HAP-1 (cell line): ENCODE measurements at regions not wholly inside any gene's neighbourhood (a gene's known extent, or its start where the extent isn't known, plus 50 kb on each side); places are given as distances from the start of the nearest gene placed in this dataset.

Experiments
- DNase-seq, 2 experiments: peaks; one replicate each; pipeline ENCODE4 v3.0.0-alpha.2; 2016 to 2020; ENCODE audit warnings: low spot score in 2 of 2
- H3K27me3 ChIP-seq: fragments of 250-450 bp; sonication (Bioruptor Pico); 2 replicates; pipeline ENCODE4 v1.5.1; 2020; ENCODE audit warnings: low read depth, mild to moderate bottlenecking, moderate library complexity
- H3K36me3 ChIP-seq: fragments of 250-450 bp; sonication (Bioruptor Pico); replicated peaks from 2 replicates; pipeline ENCODE4 v1.5.1; 2020; ENCODE audit warnings: mild to moderate bottlenecking
- H3K4me1 ChIP-seq: fragments of 250-450 bp; sonication (Bioruptor Pico); 2 replicates; pipeline ENCODE4 v1.5.1; 2020; ENCODE audit warnings: mild to moderate bottlenecking
- H3K4me3 ChIP-seq: fragments of 250-450 bp; sonication (Bioruptor Pico); 2 replicates; pipeline ENCODE4 v1.5.1; 2020; ENCODE audit warnings: mild to moderate bottlenecking, moderate library complexity
- H3K9me3 ChIP-seq: fragments of 250-450 bp; sonication (Bioruptor Pico); 2 replicates; pipeline ENCODE4 v1.5.1; 2020; ENCODE audit warnings: mild to moderate bottlenecking, moderate library complexity
- in situ Hi-C: fragments of 300-500 bp; cut with MboI; formaldehyde crosslinking; loops from 3 replicates; pipeline ENCODE4 v1.14.3; 2020; ENCODE audit warnings: low sequenced_read_pairs, inconsistent platforms, mixed read lengths

DNA sequence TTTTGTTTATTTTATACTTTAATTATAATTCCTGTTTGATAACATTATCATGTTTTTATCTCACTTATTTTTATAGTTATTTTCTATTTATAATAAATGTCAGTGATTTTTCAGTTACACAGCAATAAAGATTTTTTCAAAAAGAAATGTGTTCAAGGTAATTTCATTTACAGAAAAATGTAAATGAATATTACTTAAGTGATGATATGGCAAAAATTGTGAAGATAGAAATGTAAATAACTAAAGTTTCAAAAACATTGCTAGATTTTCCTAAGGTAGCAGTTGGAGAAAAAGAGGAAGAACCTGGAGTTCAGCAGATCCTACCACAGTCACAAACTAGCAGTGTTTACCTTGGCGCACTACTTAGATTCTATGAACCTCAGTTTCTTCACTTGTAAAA, 202.6 kb downstream of the RFPL4B start:
- no peaks in the 10 kb centered on the region for H3K36me3 ChIP-seq
- H3K4me3 ChIP-seq: no peak overlapping the region
- H3K27me3 ChIP-seq: no peaks in the 10 kb centered on the region
- no peaks in the 10 kb centered on the region for H3K4me1 ChIP-seq
- no peak for DNase-seq
- H3K9me3 ChIP-seq: no peaks in the 10 kb centered on the region
- in situ Hi-C loops: no loop called here

DNA sequence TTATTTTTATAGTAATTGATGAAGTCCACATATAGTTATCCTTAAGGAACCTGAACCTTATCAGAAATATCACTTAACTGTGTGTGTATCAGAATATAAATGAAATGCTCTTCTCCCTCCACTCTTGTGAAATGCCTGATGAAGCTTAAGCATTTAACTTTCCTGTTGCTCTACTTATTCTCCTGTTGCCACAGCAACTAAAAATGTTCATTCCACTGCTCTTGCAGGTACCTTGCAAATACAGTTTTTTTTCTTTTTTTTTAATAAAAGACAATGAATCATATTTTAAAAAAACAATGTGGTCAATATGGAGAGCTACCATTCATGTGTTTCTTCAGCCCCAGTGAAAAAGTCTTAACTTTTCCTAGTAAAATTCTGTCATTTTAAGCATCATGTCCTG, 210.3 kb downstream of the RFPL4B start:
- Histone ChIP-seq H3K36me3 (no peaks in the 10 kb centered on the region), H3K27me3 (no peaks in the 10 kb centered on the region), H3K4me1 (no peaks in the 10 kb centered on the region), H3K4me3 (no peak overlapping the region), H3K9me3 (no peaks in the 10 kb centered on the region)
- in situ Hi-C loops: no loop called here
- no peak for DNase-seq

DNA sequence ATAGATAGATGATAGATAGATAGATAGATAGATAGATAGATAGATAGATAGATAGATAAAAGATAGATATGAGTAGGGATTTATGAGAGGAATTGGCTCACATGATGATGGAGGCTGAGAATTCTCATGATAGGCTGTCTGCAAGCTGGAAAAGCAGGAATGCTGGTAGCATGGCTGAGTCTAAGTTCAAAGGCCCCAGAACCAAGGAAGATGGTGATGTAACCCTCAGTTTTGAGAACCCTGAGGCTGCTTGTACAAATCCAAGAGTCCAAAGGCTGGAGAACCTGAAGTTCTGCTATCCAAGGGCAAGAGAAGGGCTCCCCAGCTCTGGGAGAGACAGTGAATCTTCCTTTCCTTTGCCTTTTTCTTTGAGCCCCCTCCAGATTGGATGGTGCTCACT, 210.8 kb downstream of the RFPL4B start:
- no peak for DNase-seq
- Histone ChIP-seq H3K9me3 (no peaks in the 10 kb centered on the region), H3K36me3 (no peaks in the 10 kb centered on the region), H3K4me1 (peaks cover 2% of the 10 kb centered on the region), H3K4me3 (no peak overlapping the region), H3K27me3 (no peaks in the 10 kb centered on the region)
- in situ Hi-C loops: no loop called here

DNA sequence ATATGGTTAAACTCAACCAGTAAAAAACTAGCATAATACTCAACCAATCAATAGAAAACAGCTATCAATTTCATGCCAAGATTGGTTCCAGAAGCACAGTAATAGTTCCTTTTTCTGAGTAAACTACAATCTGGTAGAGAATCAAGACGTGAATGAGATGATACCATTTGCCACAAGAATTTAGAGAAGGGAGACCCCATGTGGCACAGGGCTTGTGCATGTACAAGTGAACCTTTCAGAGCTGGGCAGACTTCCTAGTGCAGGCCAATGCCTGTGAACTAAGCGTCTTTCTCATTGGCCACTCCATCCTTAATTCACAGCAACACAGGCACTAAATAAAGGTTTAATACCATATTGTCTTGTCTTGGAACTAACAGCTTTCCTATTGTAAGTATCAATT, 213.5 kb downstream of the RFPL4B start:
- Histone ChIP-seq H3K9me3 (no peaks in the 10 kb centered on the region), H3K36me3 (no peaks in the 10 kb centered on the region), H3K4me3 (no peak overlapping the region), H3K4me1 (peaks cover 11% of the 10 kb centered on the region), H3K27me3 (no peaks in the 10 kb centered on the region)
- peak in 1 of 2 experiments; percentile 18 for DNase-seq
- in situ Hi-C loops: no loop called here

DNA sequence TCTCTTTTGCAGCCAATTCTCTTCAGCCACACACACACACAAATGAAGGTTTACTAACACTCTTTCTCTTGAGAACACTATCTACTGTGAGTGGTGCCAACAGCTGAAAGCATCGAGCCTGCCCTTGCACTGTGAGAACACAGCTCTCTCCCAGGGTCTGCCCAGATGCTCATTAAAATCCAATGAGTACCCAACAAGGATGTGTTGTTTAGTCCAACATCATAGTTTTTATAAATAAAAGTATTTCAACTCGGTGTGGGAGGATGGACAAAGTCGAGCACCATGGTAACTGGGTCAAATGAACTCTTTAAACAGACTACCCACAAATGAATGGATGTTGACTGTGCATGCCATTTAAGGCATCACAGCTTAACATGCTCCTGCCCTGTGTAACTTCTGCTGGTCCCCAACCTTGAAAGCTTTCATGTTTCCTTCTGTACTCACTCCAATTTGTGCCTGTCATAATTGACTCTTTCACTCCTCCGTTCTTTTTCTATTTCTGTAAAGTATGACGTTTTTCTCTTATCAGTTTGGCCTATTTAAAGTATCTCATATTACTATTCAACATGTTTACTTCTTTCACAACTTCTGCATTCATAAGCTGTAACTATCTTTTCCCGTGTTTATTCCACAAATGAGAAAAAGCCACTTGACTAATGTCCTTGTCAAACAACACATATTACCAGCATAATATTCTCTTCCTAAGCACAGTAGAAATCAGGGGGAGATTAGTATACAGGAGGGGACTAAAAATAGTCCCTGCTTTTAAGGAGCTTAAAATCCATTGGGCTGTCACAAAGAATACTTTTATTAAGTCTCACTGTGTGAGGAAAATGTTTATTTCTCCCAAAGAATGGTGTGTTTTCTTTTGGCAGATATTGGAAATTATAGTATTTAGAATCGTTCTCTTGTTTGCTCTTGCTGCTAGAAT, 215.4 kb downstream of the RFPL4B start:
- in situ Hi-C loops: no loop called here

DNA sequence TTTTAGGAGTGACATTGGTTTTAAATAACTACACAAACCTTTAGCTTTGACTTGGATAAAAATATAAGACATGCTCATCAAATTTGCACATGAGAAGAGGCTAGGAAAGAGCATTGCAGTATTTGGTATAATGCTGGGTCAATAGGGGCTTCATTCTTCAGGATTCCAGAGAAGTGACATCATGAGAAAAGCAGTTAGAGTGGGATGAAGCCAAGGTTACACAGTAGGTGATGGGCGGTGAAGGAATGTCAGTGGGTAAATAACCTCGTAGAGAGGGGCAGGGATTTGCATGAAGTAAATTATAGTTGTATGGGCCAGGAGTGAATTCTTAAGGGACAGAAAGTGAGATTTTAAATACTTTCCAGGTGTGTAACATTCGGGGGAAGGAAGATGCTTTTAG, 216.2 kb downstream of the RFPL4B start:
- H3K9me3 ChIP-seq: no peaks in the 10 kb centered on the region
- no peaks in the 10 kb centered on the region for H3K36me3 ChIP-seq
- no peaks in the 10 kb centered on the region for H3K27me3 ChIP-seq
- no peak overlapping the region for H3K4me3 ChIP-seq
- in situ Hi-C loops: no loop called here
- peak; percentile 30 to 64 for DNase-seq
- H3K4me1 ChIP-seq: peaks cover 11% of the 10 kb centered on the region

More for the DNA sequence above, 215.4 kb downstream of the RFPL4B start:
- H3K36me3 ChIP-seq: no peaks in the 10 kb centered on the region
- H3K4me3 ChIP-seq: no peak overlapping the region
- no peaks in the 10 kb centered on the region for H3K27me3 ChIP-seq
- DNase-seq: no peak
- H3K4me1 ChIP-seq: peaks cover 11% of the 10 kb centered on the region
- no peaks in the 10 kb centered on the region for H3K9me3 ChIP-seq

DNA sequence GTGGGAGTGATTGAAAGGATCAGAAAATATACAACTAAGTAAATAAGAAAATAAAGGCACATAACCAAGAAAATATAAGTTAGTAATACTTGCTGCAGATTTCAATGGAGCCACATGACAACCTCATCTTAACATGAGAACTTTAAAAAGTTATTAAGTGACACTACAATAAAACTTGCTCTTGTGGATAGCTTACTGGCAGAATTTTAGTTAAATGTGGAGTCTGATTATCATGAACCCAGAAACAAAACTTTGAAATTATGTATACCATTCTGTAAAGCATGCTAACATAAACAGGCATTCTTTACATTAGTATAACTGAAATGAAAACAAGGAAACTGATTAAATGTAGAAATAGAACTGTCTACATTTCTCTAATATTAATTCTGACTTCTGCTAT, 220.9 kb downstream of the RFPL4B start:
- no peak overlapping the region for H3K4me3 ChIP-seq
- H3K9me3 ChIP-seq: no peaks in the 10 kb centered on the region
- H3K36me3 ChIP-seq: no peaks in the 10 kb centered on the region
- H3K4me1 ChIP-seq: peaks cover 13% of the 10 kb centered on the region
- no peak for DNase-seq
- no peaks in the 10 kb centered on the region for H3K27me3 ChIP-seq
- in situ Hi-C loops: no loop called here

DNA sequence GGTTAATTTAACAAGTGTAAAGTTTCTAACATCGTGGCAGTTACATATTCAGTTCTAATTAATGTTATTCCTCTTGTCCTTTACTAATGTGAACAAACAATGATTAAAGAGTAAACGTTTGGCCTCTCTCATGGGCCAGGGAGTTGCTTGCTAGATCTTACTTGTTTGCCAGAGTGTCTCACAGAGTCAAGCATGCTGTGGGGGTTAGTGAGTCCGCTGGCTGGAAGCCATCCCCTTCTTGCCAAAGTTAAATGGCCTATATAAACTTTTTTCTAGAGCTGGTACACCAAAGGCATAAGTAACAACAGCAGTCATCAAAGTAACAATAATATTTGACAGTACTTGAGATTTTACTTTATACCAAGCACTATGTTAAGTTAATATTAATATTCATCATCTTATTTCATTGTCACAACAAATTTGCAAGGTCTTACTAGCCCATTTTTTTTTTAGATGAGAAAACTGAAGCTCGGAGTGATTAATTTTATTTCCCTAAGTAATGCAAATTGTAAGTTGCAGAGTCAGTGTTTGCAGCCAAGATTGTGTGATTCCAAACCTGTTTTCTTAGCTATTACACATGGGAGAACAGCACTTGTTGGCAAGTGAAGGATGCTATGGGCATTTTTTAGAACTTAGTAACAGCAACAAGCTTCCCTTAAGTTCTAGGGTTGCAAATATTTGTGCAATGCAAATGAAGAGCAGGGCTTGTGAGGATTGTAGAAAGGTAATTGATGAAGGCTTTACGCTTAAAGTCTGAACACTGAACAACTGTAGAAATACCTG, 224.5 kb downstream of the RFPL4B start:
- Histone ChIP-seq H3K4me3 (no peak overlapping the region), H3K9me3 (no peaks in the 10 kb centered on the region), H3K4me1 (peaks cover 4% of the 10 kb centered on the region), H3K36me3 (no peaks in the 10 kb centered on the region), H3K27me3 (no peaks in the 10 kb centered on the region)
- no peak for DNase-seq
- in situ Hi-C loops: no loop called here

DNA sequence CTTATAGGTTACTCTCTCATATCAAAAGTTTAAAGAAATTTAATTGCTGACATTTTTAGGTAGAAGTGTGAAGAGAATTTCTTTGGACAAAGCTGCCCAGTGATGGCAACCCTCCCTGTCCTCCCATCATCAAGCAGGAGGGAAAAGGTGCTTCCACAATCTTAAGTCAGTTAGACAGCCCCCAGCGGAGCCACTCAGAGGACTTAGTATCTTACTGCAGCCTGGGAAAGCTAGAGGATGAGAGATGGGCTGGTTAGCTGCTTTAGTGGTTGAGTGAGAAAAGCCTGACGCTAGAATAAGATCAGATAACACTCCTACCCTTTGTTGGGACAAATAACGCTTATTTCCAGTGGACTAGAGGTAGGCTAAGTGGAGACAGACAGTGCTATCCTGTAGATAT, 227.1 kb downstream of the RFPL4B start:
- no peaks in the 10 kb centered on the region for H3K36me3 ChIP-seq
- no peak overlapping the region for H3K4me3 ChIP-seq
- no peak for DNase-seq
- no peaks in the 10 kb centered on the region for H3K9me3 ChIP-seq
- H3K27me3 ChIP-seq: no peaks in the 10 kb centered on the region
- in situ Hi-C loops: no loop called here
- no peaks in the 10 kb centered on the region for H3K4me1 ChIP-seq

DNA sequence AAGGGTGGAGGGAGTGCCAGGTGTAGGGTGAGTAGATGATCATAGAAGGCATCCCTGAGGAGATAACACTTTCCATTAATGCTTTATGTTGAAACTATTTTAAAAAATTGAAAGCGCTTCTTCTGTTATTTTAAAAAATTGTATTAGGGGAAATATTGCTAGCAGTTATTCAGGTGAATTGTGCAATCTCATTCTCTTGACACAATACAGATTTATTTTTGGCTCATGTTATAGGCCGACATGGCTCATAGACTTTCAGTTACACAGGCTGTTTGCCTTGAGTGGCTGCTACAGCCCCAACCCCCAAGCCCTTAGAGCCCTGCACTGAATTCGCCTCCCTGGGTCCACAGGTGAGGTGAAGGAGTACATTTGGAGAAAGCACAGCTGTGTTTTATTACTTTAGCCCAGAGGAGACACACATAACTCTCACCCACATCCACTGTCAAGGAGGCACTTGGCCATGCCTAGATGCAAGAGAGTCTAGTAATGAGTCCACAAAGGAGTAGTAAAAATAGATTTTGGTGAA, 228.2 kb downstream of the RFPL4B start:
- no peak for DNase-seq
- in situ Hi-C loops: no loop called here
- no peaks in the 10 kb centered on the region for H3K27me3 ChIP-seq
- no peaks in the 10 kb centered on the region for H3K4me1 ChIP-seq
- no peak overlapping the region for H3K4me3 ChIP-seq
- H3K9me3 ChIP-seq: no peaks in the 10 kb centered on the region
- no peaks in the 10 kb centered on the region for H3K36me3 ChIP-seq

DNA sequence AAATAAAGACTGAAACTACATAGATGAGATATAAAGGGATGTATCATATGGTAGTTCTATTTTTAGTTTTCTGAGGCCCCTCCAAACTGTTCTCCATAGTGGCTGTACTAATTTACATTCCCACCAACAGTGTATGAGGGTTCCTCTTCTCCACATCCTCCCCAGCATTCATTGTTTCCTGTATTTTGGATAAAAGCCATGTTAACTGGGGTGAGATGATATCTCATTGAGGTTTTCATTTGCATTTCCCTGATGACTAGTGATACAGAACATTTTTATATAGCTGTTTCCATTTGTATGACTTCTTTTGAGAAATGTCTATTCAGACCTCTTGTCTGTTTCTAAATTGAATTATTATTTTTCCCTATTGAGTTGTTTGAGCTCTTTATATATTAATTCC, 229.3 kb downstream of the RFPL4B start:
- in situ Hi-C loops: no loop called here
- Histone ChIP-seq H3K36me3 (no peaks in the 10 kb centered on the region), H3K27me3 (no peaks in the 10 kb centered on the region), H3K4me1 (no peaks in the 10 kb centered on the region), H3K9me3 (no peaks in the 10 kb centered on the region), H3K4me3 (no peak overlapping the region)
- DNase-seq: no peak

DNA sequence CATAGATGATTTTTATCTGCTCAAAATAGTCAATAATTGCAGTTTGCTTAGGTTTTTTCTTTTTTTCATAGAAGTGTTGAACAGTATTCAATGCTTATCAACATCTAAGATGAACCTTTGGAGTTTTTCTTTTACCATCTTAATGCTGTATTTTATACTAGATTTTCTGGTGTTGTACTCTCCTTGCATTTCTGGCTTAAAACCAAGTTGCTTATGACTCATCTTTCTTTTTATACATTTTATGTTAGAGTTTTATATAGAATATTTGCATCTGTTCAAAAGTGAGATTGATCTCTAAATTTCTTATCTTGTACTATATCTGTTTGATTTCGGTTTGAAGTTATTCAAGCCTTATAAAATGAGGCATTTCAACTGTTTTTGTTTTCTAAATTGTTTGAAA, 232.5 kb downstream of the RFPL4B start:
- H3K36me3 ChIP-seq: no peaks in the 10 kb centered on the region
- H3K4me3 ChIP-seq: no peak overlapping the region
- DNase-seq: no peak
- no peaks in the 10 kb centered on the region for H3K9me3 ChIP-seq
- no peaks in the 10 kb centered on the region for H3K4me1 ChIP-seq
- in situ Hi-C loops: no loop called here
- H3K27me3 ChIP-seq: no peaks in the 10 kb centered on the region

DNA sequence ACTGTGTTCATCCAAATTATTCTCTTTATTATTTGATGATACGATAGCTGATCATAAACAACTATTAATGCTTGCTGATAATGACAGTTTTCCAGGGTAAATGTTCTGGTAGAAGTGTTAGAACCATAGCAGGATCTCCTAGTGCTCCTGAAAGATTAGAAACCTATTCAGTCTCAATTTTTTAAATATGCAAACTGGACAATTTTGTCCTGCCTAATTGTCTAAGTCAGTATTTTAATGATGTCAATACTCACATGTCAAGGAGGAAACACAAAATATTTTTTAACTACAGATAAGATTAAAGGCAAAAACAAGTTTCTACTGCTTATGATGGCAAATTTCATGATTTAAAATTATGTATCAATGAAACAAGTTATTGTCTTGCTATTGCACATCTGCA, 233.9 kb downstream of the RFPL4B start:
- Histone ChIP-seq H3K4me1 (no peaks in the 10 kb centered on the region), H3K4me3 (no peak overlapping the region), H3K27me3 (no peaks in the 10 kb centered on the region), H3K36me3 (no peaks in the 10 kb centered on the region), H3K9me3 (no peaks in the 10 kb centered on the region)
- DNase-seq: no peak
- in situ Hi-C loops: no loop called here

DNA sequence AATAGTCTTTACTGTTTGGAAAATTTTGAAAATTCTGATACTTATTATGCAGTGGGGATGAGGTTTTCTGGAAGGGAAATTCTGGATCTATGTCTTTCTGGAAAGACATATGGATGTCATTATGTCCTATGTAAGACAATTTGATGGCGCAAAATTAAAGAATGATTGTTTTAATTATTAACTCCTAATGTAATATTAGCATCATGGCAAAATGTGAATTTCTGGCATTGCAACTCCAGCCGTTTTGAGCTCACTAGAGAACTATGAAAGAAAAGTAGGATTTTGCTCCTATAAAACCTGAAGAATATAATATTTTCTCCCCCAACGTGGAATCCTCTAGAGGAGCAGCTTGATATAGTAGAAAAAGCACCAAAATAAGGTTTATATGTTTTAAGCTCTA, 243.2 kb downstream of the RFPL4B start:
- Histone ChIP-seq H3K4me1 (no peaks in the 10 kb centered on the region), H3K4me3 (no peak overlapping the region), H3K36me3 (no peaks in the 10 kb centered on the region), H3K9me3 (no peaks in the 10 kb centered on the region), H3K27me3 (no peaks in the 10 kb centered on the region)
- DNase-seq: no peak
- in situ Hi-C loops: no loop called here
